SK-N-SH treated with all-trans-retinoic acid at 6 μM for 48 hours (cell line): ENCODE measurements at regions not wholly inside any gene's neighbourhood (a gene's known extent, or its start where the extent isn't known, plus 50 kb on each side); places are given as distances from the start of the nearest gene placed in this dataset.

Source experiments
- ARNTL ChIP-seq: fragments of 450-650 bp; formaldehyde crosslinking; IDR thresholded peaks from 2 replicates; pipeline ENCODE4 v1.5.0; 2020; ENCODE audit warnings: low read depth, mild to moderate bottlenecking, moderate library complexity, borderline replicate concordance
- ESRRG ChIP-seq: fragments of 250-450 bp; sonication (Bioruptor Pico); IDR thresholded peaks from 2 replicates; pipeline ENCODE4 v1.6.1; 2021; ENCODE audit warnings: mild to moderate bottlenecking
- POU6F1 ChIP-seq: fragments of 250-450 bp; sonication (Bioruptor Pico); IDR thresholded peaks from 2 replicates; pipeline ENCODE4 v1.8.0; 2021; ENCODE audit warnings: low read depth, mild to moderate bottlenecking, moderate library complexity, borderline replicate concordance
- TF ChIP-seq, protein P1 (sequence below): fragments of 250-450 bp; sonication (Bioruptor Pico); IDR thresholded peaks from 2 replicates; pipeline ENCODE4 v1.5.1; 2020; ENCODE audit warnings: low read depth, mild to moderate bottlenecking, moderate library complexity
- TF ChIP-seq, protein P2 (sequence below): fragments of 250-450 bp; sonication (Bioruptor Pico); IDR thresholded peaks from 2 replicates; pipeline ENCODE4 v1.8.0; 2020; ENCODE audit warnings: mild to moderate bottlenecking, moderate library complexity, borderline replicate concordance
- TF ChIP-seq, protein P3 (sequence below): fragments of 250-450 bp; sonication (Bioruptor Pico); IDR thresholded peaks from 2 replicates; pipeline ENCODE4 v1.5.1; 2021; ENCODE audit warnings: mild to moderate bottlenecking, moderate library complexity

DNA sequence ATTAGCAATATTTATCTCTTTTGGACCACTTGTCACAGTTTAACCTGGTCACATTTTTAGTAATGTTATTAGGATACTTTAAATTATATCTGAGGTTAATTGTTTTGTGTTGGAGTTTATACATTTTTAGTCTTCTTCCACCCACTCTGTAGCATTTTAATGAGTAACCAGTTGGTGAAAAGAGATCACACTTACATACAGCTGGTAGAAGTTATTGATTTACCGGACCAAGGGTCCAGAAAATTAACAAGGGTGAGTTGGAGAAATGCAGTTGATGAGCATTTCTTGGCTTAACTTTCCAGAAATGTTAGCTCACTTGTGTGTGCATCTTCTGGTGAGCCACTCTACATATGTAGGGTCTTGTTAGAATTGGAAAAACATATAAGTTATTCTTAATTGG, 219.6 kb downstream of the GRXCR1 start:
- TF ChIP-seq, protein P1, sequence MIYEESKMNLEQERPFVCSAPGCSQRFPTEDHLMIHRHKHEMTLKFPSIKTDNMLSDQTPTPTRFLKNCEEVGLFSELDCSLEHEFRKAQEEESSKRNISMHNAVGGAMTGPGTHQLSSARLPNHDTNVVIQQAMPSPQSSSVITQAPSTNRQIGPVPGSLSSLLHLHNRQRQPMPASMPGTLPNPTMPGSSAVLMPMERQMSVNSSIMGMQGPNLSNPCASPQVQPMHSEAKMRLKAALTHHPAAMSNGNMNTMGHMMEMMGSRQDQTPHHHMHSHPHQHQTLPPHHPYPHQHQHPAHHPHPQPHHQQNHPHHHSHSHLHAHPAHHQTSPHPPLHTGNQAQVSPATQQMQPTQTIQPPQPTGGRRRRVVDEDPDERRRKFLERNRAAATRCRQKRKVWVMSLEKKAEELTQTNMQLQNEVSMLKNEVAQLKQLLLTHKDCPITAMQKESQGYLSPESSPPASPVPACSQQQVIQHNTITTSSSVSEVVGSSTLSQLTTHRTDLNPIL (CRISPR knock-in tag): no peak
- TF ChIP-seq, protein P2, sequence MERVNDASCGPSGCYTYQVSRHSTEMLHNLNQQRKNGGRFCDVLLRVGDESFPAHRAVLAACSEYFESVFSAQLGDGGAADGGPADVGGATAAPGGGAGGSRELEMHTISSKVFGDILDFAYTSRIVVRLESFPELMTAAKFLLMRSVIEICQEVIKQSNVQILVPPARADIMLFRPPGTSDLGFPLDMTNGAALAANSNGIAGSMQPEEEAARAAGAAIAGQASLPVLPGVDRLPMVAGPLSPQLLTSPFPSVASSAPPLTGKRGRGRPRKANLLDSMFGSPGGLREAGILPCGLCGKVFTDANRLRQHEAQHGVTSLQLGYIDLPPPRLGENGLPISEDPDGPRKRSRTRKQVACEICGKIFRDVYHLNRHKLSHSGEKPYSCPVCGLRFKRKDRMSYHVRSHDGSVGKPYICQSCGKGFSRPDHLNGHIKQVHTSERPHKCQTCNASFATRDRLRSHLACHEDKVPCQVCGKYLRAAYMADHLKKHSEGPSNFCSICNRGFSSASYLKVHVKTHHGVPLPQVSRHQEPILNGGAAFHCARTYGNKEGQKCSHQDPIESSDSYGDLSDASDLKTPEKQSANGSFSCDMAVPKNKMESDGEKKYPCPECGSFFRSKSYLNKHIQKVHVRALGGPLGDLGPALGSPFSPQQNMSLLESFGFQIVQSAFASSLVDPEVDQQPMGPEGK: no peak
- TF ChIP-seq, protein P3, sequence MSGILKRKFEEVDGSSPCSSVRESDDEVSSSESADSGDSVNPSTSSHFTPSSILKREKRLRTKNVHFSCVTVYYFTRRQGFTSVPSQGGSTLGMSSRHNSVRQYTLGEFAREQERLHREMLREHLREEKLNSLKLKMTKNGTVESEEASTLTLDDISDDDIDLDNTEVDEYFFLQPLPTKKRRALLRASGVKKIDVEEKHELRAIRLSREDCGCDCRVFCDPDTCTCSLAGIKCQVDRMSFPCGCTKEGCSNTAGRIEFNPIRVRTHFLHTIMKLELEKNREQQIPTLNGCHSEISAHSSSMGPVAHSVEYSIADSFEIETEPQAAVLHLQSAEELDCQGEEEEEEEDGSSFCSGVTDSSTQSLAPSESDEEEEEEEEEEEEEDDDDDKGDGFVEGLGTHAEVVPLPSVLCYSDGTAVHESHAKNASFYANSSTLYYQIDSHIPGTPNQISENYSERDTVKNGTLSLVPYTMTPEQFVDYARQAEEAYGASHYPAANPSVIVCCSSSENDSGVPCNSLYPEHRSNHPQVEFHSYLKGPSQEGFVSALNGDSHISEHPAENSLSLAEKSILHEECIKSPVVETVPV: no peak
- TF ChIP-seq ESRRG (CRISPR knock-in tag) (no peak), POU6F1 (CRISPR knock-in tag) (no peak), ARNTL (no peak)
